ENCODE measurements at regions not wholly inside any gene's neighbourhood (a gene's known extent, or its start where the extent isn't known, plus 50 kb on each side); places are given as distances from the start of the nearest gene placed in this dataset.

- TF ChIP-seq GATA3 (IDR thresholded peaks at IDR 0.05; ENCODE audit: low read depth, low read length) = no peak
- no peak for TF ChIP-seq GATA2 (IDR thresholded peaks at IDR 0.05; ENCODE audit: low read depth, low read length)
Observed at GRCh38 chr4:13851085-13851940, 223.8 kb upstream of the BOD1L1 start.

Measured in SH-SY5Y (cell line).